RWPE2 (cell line): ENCODE measurements at regions not wholly inside any gene's neighbourhood (a gene's known extent, or its start where the extent isn't known, plus 50 kb on each side); places are given as distances from the start of the nearest gene placed in this dataset.

Experiments
- ATAC-seq: fragments of 200-7000 bp; cut with Tn5 transposase; 3 replicates; pipeline ENCODE4 v1.9.1; 2021; ENCODE audit warnings: low read depth
- DNase-seq: peaks from one replicate; pipeline ENCODE4 v3.0.0-alpha.2; 2020; ENCODE audit warnings: low spot score
- H3K27ac ChIP-seq: fragments of 450-650 bp; 2 replicates; pipeline ENCODE4 v1.5.1; 2017; ENCODE audit warnings: mild to moderate bottlenecking; ENCODE audit not compliant: poor library complexity, severe bottlenecking
- H3K27me3 ChIP-seq: fragments of 250-450 bp; sonication (Bioruptor Pico); 2 replicates; pipeline ENCODE4 v1.5.1; 2021; ENCODE audit warnings: mild to moderate bottlenecking, moderate library complexity; ENCODE audit not compliant: insufficient read depth, poor library complexity, severe bottlenecking
- H3K36me3 ChIP-seq: fragments of 250-450 bp; sonication (Bioruptor Pico); 2 replicates; pipeline ENCODE4 v1.5.1; 2020; ENCODE audit warnings: low read depth, mild to moderate bottlenecking, moderate library complexity
- H3K4me1 ChIP-seq: fragments of 250-450 bp; sonication (Bioruptor Pico); 2 replicates; pipeline ENCODE4 v1.5.1; 2021; ENCODE audit warnings: mild to moderate bottlenecking, moderate library complexity; ENCODE audit not compliant: insufficient read depth, poor library complexity, severe bottlenecking
- H3K4me3 ChIP-seq: fragments of 250-450 bp; sonication (Bioruptor Pico); 2 replicates; pipeline ENCODE4 v1.5.1; 2021; ENCODE audit warnings: mild to moderate bottlenecking, moderate library complexity; ENCODE audit not compliant: severe bottlenecking
- H3K9me3 ChIP-seq: fragments of 250-450 bp; sonication (Bioruptor Pico); 2 replicates; pipeline ENCODE4 v1.5.1; 2021; ENCODE audit warnings: mild to moderate bottlenecking, moderate library complexity; ENCODE audit not compliant: severe bottlenecking
- CTCF ChIP-seq: fragments of 450-650 bp; IDR thresholded peaks from one replicate; pipeline ENCODE4 v1.5.1; 2017; ENCODE audit warnings: mild to moderate bottlenecking, moderate library complexity; ENCODE audit not compliant: poor library complexity, severe bottlenecking

- no peak for DNase-seq
- H3K27me3 ChIP-seq, result no peaks in the 10 kb centered on the region
- no peak overlapping the region for H3K27ac ChIP-seq
- H3K36me3 ChIP-seq, result no peaks in the 10 kb centered on the region
- no peaks in the 10 kb centered on the region for H3K9me3 ChIP-seq
- H3K4me1 ChIP-seq, result no peaks in the 10 kb centered on the region
- no peak overlapping the region for H3K4me3 ChIP-seq
- peak; percentile 42; the same call in 2 of the 3 replicates for ATAC-seq
- peak; percentile 83 for TF ChIP-seq CTCF
These were observed 534.2 kb downstream of the HACE1 start for GRCh38 chr6:104325341-104326172.

- H3K4me3 ChIP-seq, result no peak overlapping the region
- DNase-seq (no peak), ATAC-seq (no peak)
- H3K4me1 ChIP-seq, result no peaks in the 10 kb centered on the region
- H3K27ac ChIP-seq, result no peak overlapping the region
- H3K27me3 ChIP-seq, result no peaks in the 10 kb centered on the region
- H3K9me3 ChIP-seq, result no peaks in the 10 kb centered on the region
- TF ChIP-seq CTCF, result no peak
- no peaks in the 10 kb centered on the region for H3K36me3 ChIP-seq
These were observed 535.4 kb downstream of the HACE1 start for GRCh38 chr6:104324301-104324700.

- no peak overlapping the region for H3K27ac ChIP-seq
- no peaks in the 10 kb centered on the region for H3K9me3 ChIP-seq
- no peak for TF ChIP-seq CTCF
- DNase-seq (no peak), ATAC-seq (no peak)
- no peaks in the 10 kb centered on the region for H3K4me1 ChIP-seq
- no peak overlapping the region for H3K4me3 ChIP-seq
- no peaks in the 10 kb centered on the region for H3K36me3 ChIP-seq
- no peaks in the 10 kb centered on the region for H3K27me3 ChIP-seq
These were observed 536.9 kb downstream of the HACE1 start for GRCh38 chr6:104322841-104323240.

GRCh38 chr6:104321301-104321700 lies 538.4 kb downstream of the HACE1 start:
- H3K4me1 ChIP-seq, result no peaks in the 10 kb centered on the region
- H3K27me3 ChIP-seq, result no peaks in the 10 kb centered on the region
- DNase-seq (no peak), ATAC-seq (no peak)
- H3K9me3 ChIP-seq, result no peaks in the 10 kb centered on the region
- H3K4me3 ChIP-seq, result no peak overlapping the region
- no peak for TF ChIP-seq CTCF
- no peak overlapping the region for H3K27ac ChIP-seq
- H3K36me3 ChIP-seq, result no peaks in the 10 kb centered on the region

- Histone ChIP-seq H3K36me3 (no peaks in the 10 kb centered on the region), H3K27ac (no peak overlapping the region), H3K9me3 (no peaks in the 10 kb centered on the region), H3K4me1 (no peaks in the 10 kb centered on the region), H3K27me3 (no peaks in the 10 kb centered on the region), H3K4me3 (no peak overlapping the region)
- TF ChIP-seq CTCF, result no peak
- no peak for ATAC-seq
- no peak for DNase-seq
These were observed 538.8 kb downstream of the HACE1 start for GRCh38 chr6:104320896-104321295.
